H1 (cell line): ENCODE measurements at regions not wholly inside any gene's neighbourhood (a gene's known extent, or its start where the extent isn't known, plus 50 kb on each side); places are given as distances from the start of the nearest gene placed in this dataset.

Experiments used
- EZH2 ChIP-seq: fragments of 200-600 bp; sonication (generic); IDR thresholded peaks from 2 replicates; pipeline ENCODE4 v1.7.1; 2012; ENCODE audit warnings: low read depth, mild to moderate bottlenecking, moderate library complexity, low read length, inconsistent platforms; ENCODE audit not compliant: severe bottlenecking
- KDM4A ChIP-seq: IDR thresholded peaks from one replicate; pipeline ENCODE4 v1.7.1; 2012; ENCODE audit warnings: low read depth, mild to moderate bottlenecking, moderate library complexity, low read length, inconsistent platforms; ENCODE audit not compliant: severe bottlenecking
- POLR2AphosphoS5 ChIP-seq: IDR thresholded peaks from 2 replicates; pipeline ENCODE4 v1.6.1; 2011; ENCODE audit warnings: low read depth, low read length

- TF ChIP-seq EZH2 (no peak), POLR2AphosphoS5 (no peak), KDM4A (no peak)
Observed at GRCh38 chr14:71714225-71714624, 218.0 kb upstream of the RGS6 start (continued).
